NB4 (cell line): ENCODE measurements at regions not wholly inside any gene's neighbourhood (a gene's known extent, or its start where the extent isn't known, plus 50 kb on each side); places are given as distances from the start of the nearest gene placed in this dataset.

Experiments
- MYC ChIP-seq: IDR thresholded peaks from 2 replicates; pipeline ENCODE4 v1.6.1; 2011; ENCODE audit warnings: low read depth, low read length
- POLR2A ChIP-seq: IDR thresholded peaks from 2 replicates; pipeline ENCODE4 v1.6.1; 2011; ENCODE audit warnings: mild to moderate bottlenecking; ENCODE audit not compliant: insufficient read length; ENCODE audit errors: extremely low read depth
- TF ChIP-seq, protein P1 (sequence below): IDR thresholded peaks from one replicate; pipeline ENCODE4 v1.5.1; 2012; ENCODE audit warnings: low read depth, low read length

- TF ChIP-seq, protein P1, sequence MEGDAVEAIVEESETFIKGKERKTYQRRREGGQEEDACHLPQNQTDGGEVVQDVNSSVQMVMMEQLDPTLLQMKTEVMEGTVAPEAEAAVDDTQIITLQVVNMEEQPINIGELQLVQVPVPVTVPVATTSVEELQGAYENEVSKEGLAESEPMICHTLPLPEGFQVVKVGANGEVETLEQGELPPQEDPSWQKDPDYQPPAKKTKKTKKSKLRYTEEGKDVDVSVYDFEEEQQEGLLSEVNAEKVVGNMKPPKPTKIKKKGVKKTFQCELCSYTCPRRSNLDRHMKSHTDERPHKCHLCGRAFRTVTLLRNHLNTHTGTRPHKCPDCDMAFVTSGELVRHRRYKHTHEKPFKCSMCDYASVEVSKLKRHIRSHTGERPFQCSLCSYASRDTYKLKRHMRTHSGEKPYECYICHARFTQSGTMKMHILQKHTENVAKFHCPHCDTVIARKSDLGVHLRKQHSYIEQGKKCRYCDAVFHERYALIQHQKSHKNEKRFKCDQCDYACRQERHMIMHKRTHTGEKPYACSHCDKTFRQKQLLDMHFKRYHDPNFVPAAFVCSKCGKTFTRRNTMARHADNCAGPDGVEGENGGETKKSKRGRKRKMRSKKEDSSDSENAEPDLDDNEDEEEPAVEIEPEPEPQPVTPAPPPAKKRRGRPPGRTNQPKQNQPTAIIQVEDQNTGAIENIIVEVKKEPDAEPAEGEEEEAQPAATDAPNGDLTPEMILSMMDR = no peak
- TF ChIP-seq POLR2A (no peak), MYC (no peak)
These were observed 1371.0 kb downstream of the KCNT2 start for GRCh38 chr1:195236991-195237889.
